SU-DHL-6 (cell line): ENCODE measurements at regions not wholly inside any gene's neighbourhood (a gene's known extent, or its start where the extent isn't known, plus 50 kb on each side); places are given as distances from the start of the nearest gene placed in this dataset.

Source experiments
- CTCF ChIP-seq: fragments of 200-600 bp; sonication (generic); IDR thresholded peaks from one replicate; pipeline ENCODE4 v1.5.1; 2017; ENCODE audit warnings: antibody characterized with exemption, mild to moderate bottlenecking, low read length, moderate library complexity; ENCODE audit not compliant: insufficient read depth, poor library complexity, severe bottlenecking
- EZH2phosphoT487 ChIP-seq: fragments of 200-600 bp; sonication (generic), shearing (Covaris generic); conservative IDR thresholded peaks from 2 replicates; pipeline ENCODE4 v1.6.1; 2018; ENCODE audit warnings: mild to moderate bottlenecking, antibody characterized with exemption, low read length, moderate library complexity, mixed read lengths

GRCh38 chr3:16081661-16082060 is 92.8 kb upstream of the GALNT15 start:
- TF ChIP-seq CTCF, result no peak
- TF ChIP-seq EZH2phosphoT487, result no peak
